Keratinocyte (primary cell): ENCODE measurements at regions not wholly inside any gene's neighbourhood (a gene's known extent, or its start where the extent isn't known, plus 50 kb on each side); places are given as distances from the start of the nearest gene placed in this dataset.

ENCODE experiments used
- DNase-seq: peaks from one replicate; pipeline ENCODE4 v3.0.0-alpha.2; 2011; ENCODE audit warnings: low read depth, missing footprints, low spot score
- FAIRE-seq: peaks from 2 replicates; lab custom pipeline; 2011; peaks lifted over from hg19 to GRCh38; lab: Jason Lieb, UNC
- H2AFZ ChIP-seq: 2 replicates; pipeline ENCODE4 v1.6.0; 2012; ENCODE audit warnings: low read length, control low read depth, inconsistent platforms; ENCODE audit not compliant: control insufficient read depth
- H3K27ac ChIP-seq: 2 replicates; pipeline ENCODE4 v1.5.1; 2011; ENCODE audit warnings: low read length; ENCODE audit not compliant: control insufficient read depth, insufficient read depth
- H3K27me3 ChIP-seq: 3 replicates; pipeline ENCODE4 v1.6.0; 2011; ENCODE audit warnings: low read length; ENCODE audit not compliant: control insufficient read depth, insufficient read depth; ENCODE audit errors: extremely low read depth
- H3K36me3 ChIP-seq, 2 experiments: 2 replicates in 1 of 2; 3 replicates in 1 of 2; pipeline ENCODE4 v1.5.1; 2011; ENCODE audit warnings: low read length in 2 of 2, mild to moderate bottlenecking in 1 of 2; ENCODE audit not compliant: control insufficient read depth in 2 of 2, insufficient read depth in 2 of 2; ENCODE audit errors: extremely low read depth in 1 of 2
- H3K4me1 ChIP-seq: 3 replicates; pipeline ENCODE4 v1.5.1; 2011; ENCODE audit warnings: low read length; ENCODE audit not compliant: control insufficient read depth, insufficient read depth; ENCODE audit errors: extremely low read depth
- H3K4me2 ChIP-seq: 3 replicates; pipeline ENCODE4 v1.6.0; 2011; ENCODE audit warnings: low read depth, low read length; ENCODE audit not compliant: control insufficient read depth, insufficient read depth; ENCODE audit errors: extremely low read depth
- H3K4me3 ChIP-seq, 3 experiments: fragments of 200-600 bp in 1 of 3; sonication (generic) in 1 of 3; 2 replicates in 2 of 3; 3 replicates in 1 of 3; pipeline ENCODE4 v1.5.1; 2011 to 2016; ENCODE audit warnings: low read length in 3 of 3, mild to moderate bottlenecking in 3 of 3, control low read depth in 2 of 3, inconsistent platforms in 1 of 3, low read depth in 1 of 3, mixed read lengths in 1 of 3, mixed run types in 1 of 3, moderate library complexity in 1 of 3; ENCODE audit not compliant: control insufficient read depth in 2 of 3, insufficient read depth in 2 of 3; ENCODE audit errors: extremely low read depth in 1 of 3
- H3K79me2 ChIP-seq: 2 replicates; pipeline ENCODE4 v1.6.0; 2012; ENCODE audit warnings: low read length; ENCODE audit not compliant: control insufficient read depth, insufficient read depth
- H3K9ac ChIP-seq: 3 replicates; pipeline ENCODE4 v1.6.0; 2011; ENCODE audit warnings: low read length; ENCODE audit not compliant: control insufficient read depth, insufficient read depth; ENCODE audit errors: extremely low read depth
- H3K9me1 ChIP-seq: 3 replicates; pipeline ENCODE4 v1.6.0; 2011; ENCODE audit warnings: low read length; ENCODE audit not compliant: control insufficient read depth, insufficient read depth; ENCODE audit errors: extremely low read depth
- H3K9me3 ChIP-seq: 2 replicates; pipeline ENCODE4 v1.5.1; 2012; ENCODE audit warnings: low read depth, low read length; ENCODE audit not compliant: control insufficient read depth
- H4K20me1 ChIP-seq: 3 replicates; pipeline ENCODE4 v1.6.0; 2011; ENCODE audit warnings: low read length; ENCODE audit not compliant: control insufficient read depth, insufficient read depth; ENCODE audit errors: extremely low read depth
- EZH2 ChIP-seq: IDR thresholded peaks from one replicate; pipeline ENCODE4 v1.6.1; 2012; ENCODE audit warnings: inconsistent platforms, mild to moderate bottlenecking, low read length, moderate library complexity
- dilution Hi-C: fragments of 300-500 bp; cut with MboI; formaldehyde crosslinking; loops from one replicate; pipeline ENCODE4 v1.7.0; 2020; ENCODE audit warnings: low sequenced_read_pairs; ENCODE audit not compliant: extremely low pct_ligation_motif_present
- TF ChIP-seq, protein P1 (sequence below), 3 experiments: IDR thresholded peaks in 1 of 3; conservative IDR thresholded peaks in 1 of 3; optimal IDR thresholded peaks in 1 of 3; 2 replicates in 2 of 3; 3 replicates in 1 of 3; pipeline versions ENCODE3 to v1.5.1; 2011; ENCODE audit warnings: low read length in 3 of 3, mild to moderate bottlenecking in 3 of 3, moderate library complexity in 2 of 3, control low read depth in 1 of 3, inconsistent platforms in 1 of 3; ENCODE audit not compliant: insufficient read depth in 2 of 3; ENCODE audit errors: extremely low read depth in 1 of 3

DNA sequence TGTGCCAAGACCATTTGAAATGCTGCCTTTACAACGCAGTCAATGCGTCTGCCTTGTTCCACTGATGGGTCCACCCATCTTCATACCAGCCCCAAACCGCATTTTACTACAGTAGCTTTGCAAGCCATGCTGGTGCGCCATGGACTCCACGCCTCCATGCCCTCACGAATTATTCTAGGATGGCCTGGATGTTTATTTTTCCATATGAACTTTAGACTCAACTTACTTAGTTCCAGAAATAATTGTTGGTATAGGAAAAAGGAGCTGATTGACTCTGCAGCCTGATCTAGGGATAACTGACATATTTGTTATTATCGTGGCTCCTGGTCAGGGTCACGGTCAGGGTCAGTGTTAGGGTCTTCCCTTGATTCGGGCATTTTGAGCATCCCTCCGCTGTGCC is 70.0 kb upstream of the ZNF469 start:
- H3K27me3 ChIP-seq: peaks cover 3% of the 10 kb centered on the region
- no peaks in the 10 kb centered on the region for H3K9me1 ChIP-seq
- H3K4me2 ChIP-seq: no peak overlapping the region
- DNase-seq (no peak), FAIRE-seq (no peak)
- H4K20me1 ChIP-seq: no peaks in the 10 kb centered on the region
- H3K36me3 ChIP-seq: no peaks in the 10 kb centered on the region
- H3K27ac ChIP-seq: no peak overlapping the region
- peaks cover 2% of the 10 kb centered on the region for H3K9me3 ChIP-seq
- H3K4me1 ChIP-seq: peaks cover 14% of the 10 kb centered on the region
- no peak overlapping the region for H3K9ac ChIP-seq
- no peak overlapping the region for H2AFZ ChIP-seq
- no peaks in the 10 kb centered on the region for H3K79me2 ChIP-seq
- no peak for TF ChIP-seq EZH2
- TF ChIP-seq, protein P1, sequence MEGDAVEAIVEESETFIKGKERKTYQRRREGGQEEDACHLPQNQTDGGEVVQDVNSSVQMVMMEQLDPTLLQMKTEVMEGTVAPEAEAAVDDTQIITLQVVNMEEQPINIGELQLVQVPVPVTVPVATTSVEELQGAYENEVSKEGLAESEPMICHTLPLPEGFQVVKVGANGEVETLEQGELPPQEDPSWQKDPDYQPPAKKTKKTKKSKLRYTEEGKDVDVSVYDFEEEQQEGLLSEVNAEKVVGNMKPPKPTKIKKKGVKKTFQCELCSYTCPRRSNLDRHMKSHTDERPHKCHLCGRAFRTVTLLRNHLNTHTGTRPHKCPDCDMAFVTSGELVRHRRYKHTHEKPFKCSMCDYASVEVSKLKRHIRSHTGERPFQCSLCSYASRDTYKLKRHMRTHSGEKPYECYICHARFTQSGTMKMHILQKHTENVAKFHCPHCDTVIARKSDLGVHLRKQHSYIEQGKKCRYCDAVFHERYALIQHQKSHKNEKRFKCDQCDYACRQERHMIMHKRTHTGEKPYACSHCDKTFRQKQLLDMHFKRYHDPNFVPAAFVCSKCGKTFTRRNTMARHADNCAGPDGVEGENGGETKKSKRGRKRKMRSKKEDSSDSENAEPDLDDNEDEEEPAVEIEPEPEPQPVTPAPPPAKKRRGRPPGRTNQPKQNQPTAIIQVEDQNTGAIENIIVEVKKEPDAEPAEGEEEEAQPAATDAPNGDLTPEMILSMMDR (optimal IDR thresholded peaks at IDR 0.05 in 1 of 3, IDR thresholded peaks at IDR 0.05 in 1 of 3, conservative IDR thresholded peaks at IDR 0.05 in 1 of 3; ENCODE audit: extremely low read depth in 1 of 3, insufficient read depth in 2 of 3, low read length in 3 of 3): no peak
- dilution Hi-C loops: no loop called here
- H3K4me3 ChIP-seq: no peak overlapping the region

DNA sequence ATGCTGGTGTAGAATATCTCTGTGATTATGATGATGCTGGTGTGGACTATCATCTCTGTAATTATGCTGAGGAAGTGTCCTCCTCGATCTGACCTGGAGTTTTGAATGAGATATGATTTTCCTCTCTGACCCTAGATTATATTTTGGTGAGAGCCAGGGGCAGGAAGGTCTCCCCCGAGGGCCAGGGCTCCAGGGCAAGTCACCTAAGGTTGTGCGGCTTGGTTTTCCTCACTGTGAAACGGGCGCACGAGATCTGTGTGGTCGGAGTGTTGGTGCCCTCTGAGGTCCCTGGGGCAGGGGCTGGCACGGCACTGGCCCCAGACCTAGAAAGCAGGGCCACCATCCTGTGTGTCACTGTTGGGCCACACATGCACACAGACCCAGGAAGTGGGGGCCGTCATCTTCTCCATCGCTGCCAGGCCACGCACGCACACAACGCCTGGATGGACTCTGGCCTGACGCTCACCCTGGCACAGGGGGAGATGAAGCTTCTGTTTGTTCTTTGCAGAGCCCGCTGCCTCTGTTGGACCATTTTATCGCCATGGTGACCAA is 67.7 kb upstream of the ZNF469 start:
- no peaks in the 10 kb centered on the region for H3K79me2 ChIP-seq
- dilution Hi-C loops: no loop called here
- H3K27ac ChIP-seq: no peak overlapping the region
- TF ChIP-seq EZH2: no peak
- TF ChIP-seq, protein P1 (optimal IDR thresholded peaks at IDR 0.05 in 1 of 3, IDR thresholded peaks at IDR 0.05 in 1 of 3, conservative IDR thresholded peaks at IDR 0.05 in 1 of 3; ENCODE audit: extremely low read depth in 1 of 3, insufficient read depth in 2 of 3, low read length in 3 of 3): no peak
- FAIRE-seq: no peak
- H3K9me1 ChIP-seq: no peaks in the 10 kb centered on the region
- no peak overlapping the region for H3K9ac ChIP-seq
- H3K4me3 ChIP-seq: no peak overlapping the region
- no peak overlapping the region for H3K4me2 ChIP-seq
- no peaks in the 10 kb centered on the region for H3K36me3 ChIP-seq
- peaks cover 14% of the 10 kb centered on the region for H3K4me1 ChIP-seq
- no peaks in the 10 kb centered on the region for H4K20me1 ChIP-seq
- H3K27me3 ChIP-seq: peaks cover 6% of the 10 kb centered on the region
- DNase-seq: no peak
- H2AFZ ChIP-seq: no peak overlapping the region
- H3K9me3 ChIP-seq: peaks cover 2% of the 10 kb centered on the region
